Head of caudate nucleus (tissue), 42 donors: ENCODE measurements at regions not wholly inside any gene's neighbourhood (a gene's known extent, or its start where the extent isn't known, plus 50 kb on each side); places are given as distances from the start of the nearest gene placed in this dataset.
"Not testable (repeated sequence)": the region's sequence is repeated elsewhere in the genome, so short reads cannot be mapped to it uniquely, and the experiment has no call there.

Experiments
- DNase-seq, 42 donors: peaks; one replicate each; pipeline versions ENCODE4 v3.0.0 to v3.0.0-alpha.2; 2020 to 2021; ENCODE audit warnings: mixed read lengths in 7 of 42
- intact Hi-C: fragments of 100-400 bp; cut with DNase I; formaldehyde crosslinking; loops from one replicate; pipeline ENCODE4 v1.15.0; 2022

DNA sequence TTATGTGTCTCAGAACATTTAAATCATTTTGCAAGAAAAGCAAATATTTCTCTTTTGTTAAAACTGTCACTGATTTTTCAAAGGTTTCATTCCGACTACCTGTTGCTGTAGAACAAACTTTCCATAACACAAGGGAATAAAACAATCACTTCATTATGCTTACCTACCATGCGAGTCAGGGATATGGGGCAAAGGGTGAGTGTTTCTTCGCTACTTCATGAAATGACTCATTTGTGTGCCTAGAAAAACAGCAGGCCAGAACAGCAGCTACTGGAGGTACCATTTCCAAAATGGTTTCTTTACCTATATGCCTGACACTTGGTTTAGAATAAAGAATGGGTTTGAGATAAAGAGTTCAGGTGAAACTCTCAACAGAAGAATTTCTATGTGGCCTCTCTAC is 712.5 kb downstream of the PLOD2 start:
- DNase-seq = no peak
- intact Hi-C loops = no loop called here

DNA sequence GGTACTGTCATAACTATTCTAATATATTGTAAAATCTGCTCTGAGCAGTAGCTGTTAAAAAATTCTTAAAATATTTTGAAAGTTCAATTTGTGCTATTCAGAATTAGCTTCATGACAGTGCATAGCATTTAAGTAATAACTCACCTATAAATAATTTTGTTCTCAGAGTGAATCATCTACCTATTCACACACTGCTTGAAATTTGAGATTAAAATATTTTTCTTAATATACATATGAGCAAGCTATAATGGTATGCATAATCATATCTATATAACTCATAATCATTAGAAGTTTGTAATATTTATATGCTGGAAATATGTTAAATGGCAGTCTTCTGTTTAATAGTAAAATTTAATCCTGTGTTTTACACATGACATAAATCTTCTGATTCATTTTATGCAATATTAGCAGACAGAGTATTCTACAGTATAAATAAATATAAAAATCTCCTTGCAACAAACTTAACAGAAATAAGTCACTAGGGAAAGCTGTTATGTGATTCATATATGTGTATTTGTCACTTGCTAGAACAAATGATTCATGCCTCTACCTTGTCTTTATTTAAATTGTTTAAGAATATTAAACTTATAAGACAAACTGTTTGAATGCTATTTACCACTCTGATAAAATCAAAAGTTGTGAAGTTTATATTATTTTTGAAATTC is 710.8 kb downstream of the PLOD2 start:
- DNase-seq = no peak
- intact Hi-C loops = no loop called here

DNA sequence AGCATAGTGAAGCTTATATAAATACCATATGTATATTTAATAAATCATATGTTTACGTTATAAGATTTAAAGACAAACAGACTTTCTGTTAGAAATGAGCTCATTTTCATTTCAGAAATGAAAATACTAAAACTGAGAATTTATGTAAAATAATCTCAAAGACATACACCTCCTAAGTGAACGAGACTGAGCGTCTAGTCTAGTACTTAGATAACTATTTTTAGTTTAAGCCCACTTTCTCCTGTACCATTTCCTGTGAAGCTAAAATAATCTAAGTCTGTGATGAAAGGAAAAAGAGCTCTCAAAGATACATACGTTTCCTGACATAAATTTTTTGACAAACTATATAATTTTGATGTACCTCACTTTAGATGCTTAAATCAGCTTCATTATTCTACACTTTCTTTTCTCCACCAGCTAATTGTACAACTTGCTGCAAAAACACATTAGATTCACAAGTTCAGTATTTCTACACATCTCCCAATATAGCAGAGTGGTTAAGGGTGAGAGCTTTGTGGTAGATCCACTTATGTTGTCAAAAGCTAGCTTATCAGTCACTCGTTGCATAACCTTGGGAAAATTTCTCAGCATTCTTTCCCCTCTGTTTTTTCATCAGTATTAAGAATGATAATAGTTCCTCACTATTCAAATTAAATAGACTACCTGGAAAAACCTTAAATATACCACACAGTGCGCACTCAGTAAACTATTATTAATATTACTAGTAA is 703.0 kb downstream of the PLOD2 start:
- DNase-seq = no peak
- intact Hi-C loops = no loop called here

DNA sequence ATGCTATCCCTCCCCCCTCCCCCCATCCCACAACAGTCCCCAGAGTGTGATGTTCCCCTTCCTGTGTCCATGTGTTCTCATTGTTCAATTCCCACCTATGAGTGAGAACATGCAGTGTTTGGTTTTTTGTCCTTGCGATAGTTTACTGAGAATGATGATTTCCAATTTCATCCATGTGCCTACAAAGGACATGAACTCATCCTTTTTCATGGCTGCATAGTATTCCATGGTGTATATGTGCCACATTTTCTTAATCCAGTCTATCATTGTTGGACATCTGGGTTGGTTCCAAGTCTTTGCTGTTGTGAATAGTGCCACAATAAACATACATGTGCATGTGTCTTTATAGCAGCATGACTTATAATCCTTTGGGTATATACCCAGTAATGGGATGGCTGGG is 701.3 kb downstream of the PLOD2 start:
- intact Hi-C loops = not testable (repeated sequence)

DNA sequence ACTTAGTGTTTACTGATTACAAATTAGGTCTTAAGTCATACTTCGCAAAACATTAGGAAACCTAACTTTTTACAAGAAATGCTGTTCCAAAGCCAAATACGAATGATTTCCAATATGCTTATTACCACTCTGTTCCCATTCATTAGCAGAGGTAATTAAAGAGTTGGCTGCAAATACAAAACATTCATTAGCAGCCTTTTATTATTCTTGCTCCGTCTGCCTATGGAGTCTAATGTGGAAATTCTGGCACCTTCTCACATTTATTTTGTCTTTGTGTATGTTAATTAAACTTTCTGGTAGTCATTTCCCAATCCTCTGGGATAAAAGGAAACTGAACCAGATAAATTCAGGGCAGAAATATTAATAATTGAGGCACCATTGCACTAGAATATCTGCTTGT is 689.0 kb downstream of the PLOD2 start:
- intact Hi-C loops = no loop called here
- no peak for DNase-seq

More for the DNA sequence above, 701.3 kb downstream of the PLOD2 start:
- not testable (repeated sequence) for DNase-seq

DNA sequence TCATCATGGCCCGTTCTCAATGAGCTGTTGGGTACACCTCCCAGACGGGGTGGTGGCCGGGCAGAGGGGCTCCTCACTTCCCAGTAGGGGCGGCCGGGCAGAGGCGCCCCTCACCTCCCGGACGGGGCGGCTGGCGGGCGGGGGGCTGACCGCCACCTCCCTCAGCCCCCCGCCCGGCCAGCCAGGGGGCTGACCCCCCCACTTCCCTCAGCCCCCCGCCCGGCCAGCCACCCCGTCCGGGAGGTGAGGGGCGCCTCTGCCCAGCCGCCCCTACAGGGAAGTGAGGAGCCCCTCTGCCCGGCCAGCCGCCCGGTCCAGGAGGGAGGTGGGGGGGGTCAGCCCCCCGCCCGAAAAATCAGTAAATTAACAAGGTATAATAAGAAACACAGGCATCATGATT is 678.2 kb downstream of the PLOD2 start:
- DNase-seq = not testable (repeated sequence)

DNA sequence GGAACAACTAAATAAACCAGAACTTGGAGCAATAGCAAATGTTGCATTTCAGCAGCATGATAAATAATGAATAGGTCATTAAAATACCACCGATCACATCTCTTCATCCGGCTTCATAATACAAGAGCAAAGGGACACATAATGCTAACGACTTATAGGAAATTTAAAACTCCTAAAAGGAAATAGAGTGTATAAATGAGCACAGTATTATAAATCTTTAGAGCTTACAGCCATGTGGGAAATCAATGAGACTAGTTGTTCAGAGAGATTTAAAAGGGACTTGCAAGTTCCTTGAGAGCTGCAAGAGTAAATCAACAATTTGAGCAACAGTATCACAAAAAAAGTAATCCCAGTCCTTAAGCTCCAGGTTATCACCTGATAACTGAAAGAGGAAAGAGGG is 677.0 kb downstream of the PLOD2 start:
- intact Hi-C loops = no loop called here
- DNase-seq = no peak

More for the DNA sequence above, 678.2 kb downstream of the PLOD2 start:
- intact Hi-C loops = not testable (repeated sequence)

DNA sequence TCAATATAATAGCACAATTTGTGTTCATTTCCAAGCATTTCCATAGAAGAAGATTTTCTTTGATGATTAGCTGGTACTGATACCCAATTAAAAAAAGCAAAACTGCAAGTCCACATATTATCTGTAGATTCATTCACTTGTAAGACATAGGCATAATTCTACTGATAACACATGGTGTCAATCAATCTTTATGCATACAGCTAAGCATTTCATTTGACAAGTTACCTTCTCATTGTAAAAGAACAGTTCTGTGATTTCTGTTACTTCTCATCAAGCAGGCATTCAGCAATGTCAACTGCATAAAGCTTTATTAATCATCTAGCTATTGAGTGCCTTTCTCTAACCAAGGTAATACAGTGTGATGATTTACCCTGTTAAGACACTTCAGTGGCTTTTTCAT is 672.0 kb downstream of the PLOD2 start:
- no peak for DNase-seq

DNA sequence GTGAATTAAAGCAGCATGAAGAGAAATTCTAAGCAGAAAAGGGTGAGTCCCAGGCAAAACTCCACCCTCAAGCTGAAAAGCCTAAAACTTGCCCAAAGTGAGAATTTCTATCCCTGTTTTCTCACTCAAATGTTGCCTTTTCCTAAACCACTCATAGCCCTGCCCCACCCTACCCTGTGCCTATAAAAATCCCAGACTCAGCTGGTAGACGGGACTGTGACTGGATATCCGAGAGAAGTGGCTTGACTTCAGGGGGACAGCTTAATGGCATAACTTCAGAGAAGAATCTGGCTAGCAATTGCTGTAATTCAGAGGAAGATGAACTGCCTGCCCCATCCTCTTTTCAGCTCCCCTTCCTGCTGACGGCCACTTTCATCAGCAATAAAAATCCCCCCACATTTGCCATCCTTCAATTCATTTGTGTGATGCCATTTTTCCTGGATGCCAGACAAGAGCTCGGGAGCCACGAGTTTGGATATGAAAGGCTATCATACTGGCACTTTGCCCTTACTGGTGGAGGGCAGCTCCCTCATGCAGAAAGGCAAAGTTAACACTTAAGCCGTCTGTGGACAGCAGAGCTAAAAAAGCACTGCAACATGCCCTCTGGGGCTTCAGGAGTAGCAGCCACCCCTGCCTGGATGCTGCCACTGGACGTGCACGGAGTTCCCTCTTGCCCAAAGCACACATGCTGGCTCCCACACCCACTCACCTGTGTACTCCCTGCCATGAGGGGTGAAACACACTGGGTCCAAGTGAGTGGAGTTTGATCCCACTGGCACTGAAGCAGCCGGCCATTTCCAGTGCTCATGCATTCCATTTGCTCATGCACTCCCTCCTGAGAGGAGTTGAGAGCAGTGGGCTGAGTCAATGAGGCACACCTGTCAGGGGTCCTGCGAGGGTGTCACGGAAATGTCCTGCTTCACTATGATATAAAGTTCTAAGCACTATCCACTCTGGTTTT is 670.6 kb downstream of the PLOD2 start:
- DNase-seq = no peak
- intact Hi-C loops = no loop called here

More for the DNA sequence above, 672.0 kb downstream of the PLOD2 start:
- intact Hi-C loops = no loop called here

DNA sequence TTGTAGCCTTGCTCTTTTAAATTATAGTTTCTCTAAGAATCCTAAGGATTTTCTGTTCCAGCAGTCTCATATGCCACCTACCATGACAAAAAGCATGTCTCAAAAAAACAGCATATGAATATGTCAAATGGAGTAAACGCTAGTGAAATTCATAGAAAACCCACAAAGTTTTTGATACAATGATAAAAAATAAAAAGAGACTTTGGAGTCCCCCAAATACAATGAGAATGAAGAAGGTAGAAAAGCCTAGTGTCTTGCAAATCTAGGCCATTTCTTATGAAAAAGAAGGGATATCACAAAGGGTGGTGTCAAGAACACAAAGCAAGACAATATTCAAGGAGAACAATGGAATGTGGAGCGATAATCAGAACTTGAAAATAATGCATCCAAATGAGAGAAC is 668.5 kb downstream of the PLOD2 start:
- intact Hi-C loops = no loop called here
- DNase-seq = no peak

DNA sequence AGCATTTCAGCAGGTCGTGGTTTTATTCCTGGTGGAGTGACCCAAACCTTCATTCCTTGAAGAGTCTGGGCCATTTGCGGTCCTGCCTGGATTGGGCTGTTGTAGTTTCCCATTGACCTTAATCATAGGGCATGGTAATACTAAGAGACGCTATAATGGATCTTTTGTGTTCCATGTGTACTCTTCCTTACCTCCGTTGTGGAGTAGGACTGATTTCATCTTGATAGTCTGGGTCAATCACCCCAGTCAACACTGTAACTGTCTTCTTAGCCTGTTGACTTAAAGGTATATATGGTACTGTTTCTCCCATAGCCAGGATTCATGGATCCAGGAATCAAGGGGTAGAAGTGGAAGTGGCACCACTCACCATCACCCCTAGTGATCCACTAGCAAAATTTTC is 643.6 kb downstream of the PLOD2 start:
- intact Hi-C loops, DNase-seq: not testable (repeated sequence)

DNA sequence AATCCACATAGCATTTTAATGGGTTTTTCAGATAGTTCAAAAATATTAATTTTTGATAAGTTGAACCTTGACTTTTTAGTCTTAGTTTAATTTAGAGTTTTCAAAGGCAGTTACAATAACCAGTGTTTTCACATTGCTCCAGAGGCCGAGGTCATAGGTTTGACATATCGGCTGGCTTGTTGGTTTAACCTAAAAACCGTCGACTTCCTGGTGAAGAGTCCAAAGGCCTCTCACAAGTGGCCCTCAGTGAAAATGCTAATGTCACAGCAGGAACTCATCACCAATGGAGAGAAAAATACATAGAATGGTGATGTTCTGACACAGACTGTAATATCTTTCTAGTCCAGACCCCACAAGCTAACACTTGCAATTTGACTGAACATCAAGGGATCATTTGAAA is 642.3 kb downstream of the PLOD2 start:
- no peak for DNase-seq
- intact Hi-C loops = no loop called here

DNA sequence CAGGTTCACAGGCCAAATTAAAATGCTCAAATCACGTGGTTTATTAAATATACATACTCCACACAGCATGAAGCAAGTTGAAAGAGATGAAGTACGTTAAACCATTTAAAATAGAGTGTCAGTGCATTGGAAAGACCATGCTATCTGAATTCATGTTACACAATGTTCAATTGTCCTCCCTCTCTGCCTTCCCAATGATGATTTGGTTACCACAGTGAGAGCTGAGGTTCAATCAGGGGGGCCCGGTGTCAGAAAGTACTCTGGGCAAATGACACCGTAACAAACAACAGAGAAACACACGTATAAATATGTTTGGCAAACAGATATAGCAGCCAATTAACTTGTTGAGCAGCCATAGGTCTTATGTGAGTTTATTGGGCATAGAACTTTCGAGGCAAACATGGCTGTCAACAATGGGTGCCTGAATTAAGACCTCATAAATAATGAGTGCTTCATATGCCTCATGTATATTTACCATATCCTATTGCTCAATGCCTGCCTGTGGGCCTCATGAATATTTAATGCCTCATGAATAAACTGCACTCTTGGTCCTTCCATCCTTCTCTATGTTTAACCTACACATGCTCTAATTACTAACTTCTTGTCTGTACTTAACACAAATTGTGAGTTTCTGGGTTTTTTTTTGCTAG is 641.5 kb downstream of the PLOD2 start:
- intact Hi-C loops = no loop called here
- no peak for DNase-seq

DNA sequence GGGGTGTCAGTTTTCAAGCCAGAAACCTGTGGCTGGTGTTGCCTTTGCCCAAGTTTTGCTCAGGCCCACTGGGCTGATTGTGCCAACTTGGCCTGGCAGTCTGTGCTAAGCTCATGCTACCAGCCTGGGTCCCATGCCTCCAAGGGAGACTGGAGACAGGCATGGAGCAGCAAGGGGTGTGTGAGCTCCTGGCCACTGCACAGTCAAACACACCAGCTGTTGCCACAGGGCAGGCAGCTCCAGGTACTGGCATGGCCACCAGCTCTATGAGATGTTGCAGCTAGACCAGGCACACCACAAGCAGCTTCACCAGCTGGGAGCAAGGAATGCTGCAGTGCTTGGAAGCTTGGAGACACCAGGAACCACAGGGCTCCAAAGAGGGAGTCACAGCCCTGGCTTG is 638.8 kb downstream of the PLOD2 start:
- intact Hi-C loops = no loop called here
- no peak for DNase-seq

DNA sequence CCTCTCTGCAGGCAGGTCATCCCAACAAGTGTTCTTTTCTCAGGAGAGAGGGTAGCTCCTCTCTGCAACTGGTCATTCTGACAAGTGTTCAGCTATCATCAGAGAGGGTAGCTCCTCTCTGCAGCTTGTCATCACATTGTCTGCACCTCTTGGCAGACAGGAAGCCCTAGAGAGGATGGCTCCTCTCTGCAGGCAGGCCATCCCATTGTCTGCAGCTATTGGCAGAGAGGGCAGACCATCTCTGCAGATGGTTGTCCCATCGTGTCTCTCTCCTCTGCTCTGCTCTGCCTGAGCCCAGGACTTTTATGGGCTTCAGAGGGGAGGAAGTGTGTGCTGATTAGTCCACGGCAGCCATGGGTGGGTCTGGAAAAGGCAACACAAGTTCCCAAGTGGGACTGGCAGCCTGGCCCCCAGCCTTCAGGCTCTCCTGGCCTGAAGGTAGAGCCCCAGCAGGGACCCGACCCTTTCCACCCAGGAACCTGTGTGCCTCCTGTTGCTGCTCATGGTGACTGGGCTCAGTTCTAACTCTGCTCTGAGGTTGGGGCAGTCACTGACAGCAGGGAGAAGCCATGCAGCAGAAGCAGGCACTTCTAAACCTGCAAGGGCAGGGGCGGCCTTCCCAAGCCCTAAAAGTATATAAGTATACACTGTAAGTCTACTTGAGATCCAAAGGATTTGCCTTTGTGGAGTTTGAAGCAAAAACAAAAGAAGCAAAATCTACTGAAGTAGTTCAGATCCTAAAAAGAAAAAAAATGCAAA is 637.9 kb downstream of the PLOD2 start:
- peak in 1 of 42 donors; percentile 29 for DNase-seq
- intact Hi-C loops = no loop called here

DNA sequence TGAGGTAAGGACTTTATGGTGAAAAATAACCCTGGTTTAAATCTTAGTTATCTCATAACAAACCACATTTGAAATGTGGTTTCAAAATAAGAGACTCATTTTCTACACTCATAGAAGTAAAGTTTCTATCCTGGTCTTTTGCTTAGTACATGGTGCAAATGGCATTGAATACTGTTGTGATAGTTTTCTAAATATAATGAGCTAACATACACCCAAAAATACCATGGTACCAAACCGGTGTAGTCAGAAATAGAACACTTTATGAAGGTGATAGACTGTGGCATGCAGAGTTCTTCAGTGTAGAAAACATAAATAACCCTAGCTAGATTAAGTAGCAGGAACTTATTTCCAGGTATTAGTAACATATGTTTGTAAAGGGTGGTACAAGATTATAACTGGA is 629.4 kb downstream of the PLOD2 start:
- intact Hi-C loops = no loop called here
- DNase-seq = no peak

DNA sequence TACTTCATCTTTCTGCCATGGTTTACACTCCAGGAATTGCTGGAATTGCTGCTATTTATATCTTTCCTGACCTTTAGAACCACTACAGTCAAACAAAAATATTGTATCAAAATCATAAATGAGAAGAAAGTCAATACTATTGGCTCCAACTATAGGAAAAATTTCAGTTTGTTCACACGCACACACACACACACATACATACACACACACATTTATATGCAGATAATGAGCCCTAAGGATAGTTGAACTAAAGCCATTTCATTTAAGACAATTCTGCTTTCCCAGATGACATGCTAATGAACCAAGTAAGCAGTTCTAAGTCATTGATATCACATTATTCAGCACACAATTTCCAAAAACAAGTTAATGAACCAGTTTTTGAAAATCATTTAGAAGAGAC is 627.3 kb downstream of the PLOD2 start:
- no peak for DNase-seq
- intact Hi-C loops = no loop called here

DNA sequence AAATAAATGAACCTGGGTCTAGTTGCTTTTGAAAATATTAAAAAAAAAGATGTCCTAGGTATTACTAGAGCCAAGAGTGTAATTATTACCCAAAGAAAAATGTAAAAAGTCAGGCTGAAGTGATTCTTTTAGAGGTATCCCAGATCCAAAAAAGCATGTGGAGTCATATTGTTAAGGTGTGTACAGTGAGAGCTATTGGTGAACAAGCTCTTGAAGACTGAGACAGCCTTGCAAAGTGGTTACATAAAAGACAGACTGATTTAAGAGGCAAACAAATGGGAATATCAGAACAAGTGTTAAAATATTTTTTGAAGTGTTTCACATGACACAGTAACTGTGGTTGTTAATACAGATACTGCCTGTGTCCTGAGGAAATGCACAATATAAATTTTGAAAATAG is 624.5 kb downstream of the PLOD2 start:
- DNase-seq = no peak
- intact Hi-C loops = no loop called here

DNA sequence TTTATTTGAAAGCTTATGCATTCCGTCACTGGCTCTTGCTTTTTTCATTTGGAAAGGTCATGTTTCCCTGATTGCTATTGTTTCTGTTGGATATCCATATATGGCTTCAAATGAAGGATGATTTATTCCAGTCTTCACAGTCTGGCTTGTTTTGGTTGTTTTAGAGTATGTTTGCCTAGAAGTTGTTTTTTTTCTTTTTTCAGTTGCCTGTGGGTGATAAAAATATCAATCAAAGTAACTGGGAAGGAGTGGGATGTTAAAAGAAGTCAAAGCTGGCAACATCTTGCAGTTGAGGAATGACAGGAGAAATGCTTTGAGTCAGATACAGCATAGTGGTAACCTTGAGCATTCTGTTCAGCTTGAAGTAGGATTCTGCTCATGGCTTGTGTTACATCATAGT is 610.5 kb downstream of the PLOD2 start:
- DNase-seq = no peak
- intact Hi-C loops = no loop called here
